GM12875 (cell line): ENCODE measurements at regions not wholly inside any gene's neighbourhood (a gene's known extent, or its start where the extent isn't known, plus 50 kb on each side); places are given as distances from the start of the nearest gene placed in this dataset.

ENCODE experiments used
- H3K4me3 ChIP-seq: one replicate; pipeline ENCODE4 v1.5.1; 2011; ENCODE audit warnings: low read depth, low read length, control low read depth
- TF ChIP-seq, protein P1 (sequence below): IDR thresholded peaks from 2 replicates; pipeline ENCODE4 v1.5.1; 2011; ENCODE audit warnings: low read depth, mild to moderate bottlenecking, control low read depth, inconsistent platforms, low read length, moderate library complexity, borderline replicate concordance; ENCODE audit not compliant: insufficient read depth

DNA sequence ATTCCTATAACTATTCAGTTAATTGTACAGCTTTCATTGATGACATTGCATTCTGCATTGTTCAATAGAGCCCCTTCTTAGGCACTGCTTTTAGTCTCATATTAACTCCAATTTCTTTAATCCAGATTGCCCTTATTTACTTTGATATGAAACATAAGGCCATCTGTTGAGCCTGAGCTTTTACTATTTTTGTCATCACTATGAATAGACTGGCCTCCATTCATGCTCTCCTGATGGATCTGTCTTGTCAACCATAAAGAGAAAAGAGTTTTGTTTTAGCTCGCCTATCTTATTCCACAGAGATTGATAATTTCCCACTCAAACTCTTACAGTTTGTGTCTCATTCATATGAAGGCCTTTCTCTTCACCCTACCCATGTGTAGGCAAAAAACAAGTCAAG lies 159.2 kb upstream of the DTNA start:
- no peak overlapping the region for H3K4me3 ChIP-seq
- TF ChIP-seq, protein P1, sequence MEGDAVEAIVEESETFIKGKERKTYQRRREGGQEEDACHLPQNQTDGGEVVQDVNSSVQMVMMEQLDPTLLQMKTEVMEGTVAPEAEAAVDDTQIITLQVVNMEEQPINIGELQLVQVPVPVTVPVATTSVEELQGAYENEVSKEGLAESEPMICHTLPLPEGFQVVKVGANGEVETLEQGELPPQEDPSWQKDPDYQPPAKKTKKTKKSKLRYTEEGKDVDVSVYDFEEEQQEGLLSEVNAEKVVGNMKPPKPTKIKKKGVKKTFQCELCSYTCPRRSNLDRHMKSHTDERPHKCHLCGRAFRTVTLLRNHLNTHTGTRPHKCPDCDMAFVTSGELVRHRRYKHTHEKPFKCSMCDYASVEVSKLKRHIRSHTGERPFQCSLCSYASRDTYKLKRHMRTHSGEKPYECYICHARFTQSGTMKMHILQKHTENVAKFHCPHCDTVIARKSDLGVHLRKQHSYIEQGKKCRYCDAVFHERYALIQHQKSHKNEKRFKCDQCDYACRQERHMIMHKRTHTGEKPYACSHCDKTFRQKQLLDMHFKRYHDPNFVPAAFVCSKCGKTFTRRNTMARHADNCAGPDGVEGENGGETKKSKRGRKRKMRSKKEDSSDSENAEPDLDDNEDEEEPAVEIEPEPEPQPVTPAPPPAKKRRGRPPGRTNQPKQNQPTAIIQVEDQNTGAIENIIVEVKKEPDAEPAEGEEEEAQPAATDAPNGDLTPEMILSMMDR, result no peak

DNA sequence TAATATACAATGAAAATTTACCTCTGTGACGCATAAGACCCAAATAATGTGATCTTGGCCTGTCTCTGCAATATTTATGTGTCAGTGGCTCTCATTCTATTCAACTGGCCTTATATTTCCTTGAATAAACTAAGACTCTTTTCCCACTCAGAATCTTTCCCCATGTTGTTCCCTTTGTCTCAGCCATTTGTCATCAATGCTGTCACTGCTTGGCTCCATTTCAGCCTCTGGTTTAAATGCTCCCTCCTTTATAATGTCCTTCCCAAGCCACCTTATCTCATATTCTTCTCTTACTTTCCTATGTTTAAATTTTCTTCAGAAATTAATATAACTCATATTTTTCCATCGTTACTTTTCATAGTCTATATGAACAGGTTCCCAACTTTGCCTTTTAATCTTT lies 158.3 kb upstream of the DTNA start:
- no peak overlapping the region for H3K4me3 ChIP-seq
- TF ChIP-seq, protein P1, result no peak

DNA sequence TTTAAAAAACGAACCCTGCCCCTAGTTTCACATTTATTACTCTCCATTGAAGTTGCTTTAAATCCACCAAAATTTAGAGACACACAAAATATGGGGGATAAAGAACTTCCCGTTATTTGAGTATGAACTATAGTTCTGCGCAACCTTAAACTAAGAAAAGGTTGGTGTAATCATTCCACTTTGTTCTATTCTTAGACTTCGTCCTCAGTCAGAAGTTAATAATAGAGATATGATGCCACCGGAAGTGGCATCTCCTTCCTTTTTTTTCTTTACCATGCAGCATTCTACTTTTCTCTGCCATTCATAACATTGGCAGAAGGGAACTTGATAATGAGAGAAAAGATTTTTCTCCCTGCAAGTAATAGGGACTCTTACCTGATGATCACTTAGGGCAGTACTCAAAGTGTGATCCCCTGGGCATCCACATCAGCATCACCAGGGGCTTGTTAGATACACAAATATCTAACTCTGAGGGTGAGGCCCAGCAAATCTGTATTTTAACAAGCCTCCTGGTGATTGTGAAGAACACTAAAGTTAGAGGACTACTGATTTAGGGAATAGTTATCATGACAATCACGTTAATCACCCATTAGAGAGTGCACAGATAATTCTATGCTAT lies 147.7 kb upstream of the DTNA start:
- no peak overlapping the region for H3K4me3 ChIP-seq
- TF ChIP-seq, protein P1, result no peak

DNA sequence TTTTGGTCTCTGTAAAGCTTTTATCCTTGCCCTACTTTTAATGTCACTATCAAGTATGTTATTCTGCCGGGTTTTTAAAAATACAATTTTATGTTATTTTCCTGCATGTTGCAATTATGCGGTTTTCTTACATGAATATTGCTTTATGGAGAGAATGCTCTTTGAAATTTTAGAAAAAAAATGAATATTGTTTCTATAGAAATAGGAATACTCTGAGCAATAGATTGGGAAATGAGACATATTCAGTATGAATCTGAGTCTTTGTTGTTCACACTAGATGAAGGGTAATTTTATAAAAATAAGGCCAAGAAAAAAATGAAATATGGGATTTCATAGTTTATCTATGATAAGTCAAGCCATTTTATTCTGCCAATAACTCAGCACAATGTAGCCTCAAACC lies 142.2 kb upstream of the DTNA start:
- TF ChIP-seq, protein P1, result no peak
- no peak overlapping the region for H3K4me3 ChIP-seq

DNA sequence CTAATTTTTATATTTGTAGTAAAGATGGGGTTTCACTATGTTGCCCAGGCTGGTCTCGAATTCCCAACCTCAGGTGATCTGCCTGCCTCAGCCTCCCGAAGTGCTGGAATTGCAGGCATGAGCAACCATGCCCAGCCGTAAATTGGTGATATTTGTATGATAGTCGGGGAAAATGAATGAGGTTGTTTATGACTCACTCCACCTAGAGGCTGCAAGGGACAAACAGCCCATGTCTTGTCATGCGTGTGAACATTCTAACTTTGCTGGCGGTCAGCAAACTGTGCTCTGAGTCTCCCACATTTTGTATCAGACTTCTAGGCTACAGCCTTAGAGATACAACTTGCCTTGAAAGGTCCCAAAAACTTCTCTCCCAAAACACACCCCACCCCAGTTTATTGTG lies 133.5 kb upstream of the DTNA start:
- no peak overlapping the region for H3K4me3 ChIP-seq
- TF ChIP-seq, protein P1, result no peak

DNA sequence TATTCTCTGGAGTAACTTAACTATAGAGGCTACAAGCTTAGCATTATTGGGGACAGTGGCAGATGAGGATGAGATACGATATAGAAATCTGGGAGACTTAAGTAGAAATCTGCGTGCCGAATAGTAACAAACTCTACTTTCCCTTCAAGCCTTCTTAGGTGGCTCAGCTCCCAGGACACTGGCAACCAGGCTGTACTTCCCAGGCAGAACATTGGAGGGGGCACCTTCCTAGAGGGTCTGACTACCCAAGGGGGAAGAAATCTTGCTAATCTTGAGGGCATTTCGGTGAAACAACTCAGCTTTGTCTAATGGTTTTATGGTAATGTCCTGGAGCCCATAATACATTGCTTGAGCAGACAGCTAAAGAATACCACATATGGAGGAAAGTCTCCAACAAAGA lies 126.2 kb upstream of the DTNA start:
- TF ChIP-seq, protein P1, result no peak
- H3K4me3 ChIP-seq, result no peak overlapping the region

DNA sequence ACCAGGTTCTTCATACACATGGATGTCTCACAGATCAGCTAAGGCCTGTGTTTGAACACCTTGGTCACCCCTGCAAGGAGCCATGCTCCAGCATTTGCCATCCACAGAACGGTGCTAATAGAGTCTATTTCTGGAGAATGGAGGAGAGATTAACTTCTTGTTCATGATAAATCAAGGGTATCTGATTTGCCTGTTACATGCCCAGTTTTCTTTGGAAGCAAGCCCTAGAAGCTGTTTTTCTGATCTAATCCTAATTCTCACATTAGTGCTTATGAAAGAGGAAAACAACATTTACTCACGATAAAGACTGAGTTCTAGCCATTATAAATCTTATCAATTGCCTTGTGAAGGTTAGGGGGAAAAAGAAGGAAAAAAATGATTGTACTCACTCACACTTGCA lies 119.6 kb upstream of the DTNA start:
- H3K4me3 ChIP-seq, result no peak overlapping the region
- TF ChIP-seq, protein P1, result no peak
